ENCODE measurements at regions not wholly inside any gene's neighbourhood (a gene's known extent, or its start where the extent isn't known, plus 50 kb on each side); places are given as distances from the start of the nearest gene placed in this dataset.

GRCh38 chr13:103983948-103984347 is 917.7 kb upstream of the SLC10A2 start:
- no peak for TF ChIP-seq ZNF274 (IDR thresholded peaks at IDR 0.05; ENCODE audit: low read depth, low read length)
- no peak overlapping the region for H3K4me3 ChIP-seq (ENCODE audit: low read length)

DNA sequence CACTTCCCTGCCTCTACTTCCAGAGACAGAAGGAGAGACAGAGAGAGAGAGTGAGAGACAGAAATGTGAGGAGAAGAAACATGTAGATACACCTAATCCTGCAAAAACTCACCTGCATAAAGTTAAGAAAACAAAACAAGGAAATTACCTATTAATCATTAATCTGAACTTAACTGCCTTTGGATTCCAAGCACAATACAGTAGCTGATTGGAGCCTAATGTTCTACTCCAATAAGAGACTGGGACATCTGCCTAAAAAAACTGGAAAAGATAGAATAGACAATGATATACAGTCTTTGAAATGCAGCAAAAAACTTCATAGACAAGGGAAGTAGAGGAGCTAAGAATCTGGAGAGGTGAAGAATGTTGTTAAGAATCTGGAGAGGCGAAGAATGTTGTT is 910.2 kb upstream of the SLC10A2 start:
- no peak for TF ChIP-seq ZNF274 (IDR thresholded peaks at IDR 0.05; ENCODE audit: low read depth, low read length)

GRCh38 chr13:103973740-103974139 is 907.5 kb upstream of the SLC10A2 start:
- no peak overlapping the region for H3K4me3 ChIP-seq (ENCODE audit: low read length)
- no peak for TF ChIP-seq ZNF274 (IDR thresholded peaks at IDR 0.05; ENCODE audit: low read depth, low read length)

More for the DNA sequence above, 910.2 kb upstream of the SLC10A2 start:
- H3K4me3 ChIP-seq (ENCODE audit: low read length): no peak overlapping the region

GRCh38 chr13:103969520-103970050 is 903.4 kb upstream of the SLC10A2 start:
- H3K4me3 ChIP-seq (ENCODE audit: low read length): no peak overlapping the region
- no peak for TF ChIP-seq ZNF274 (IDR thresholded peaks at IDR 0.05; ENCODE audit: low read depth, low read length)

GRCh38 chr13:103965506-103966243 is 899.5 kb upstream of the SLC10A2 start:
- no peak for TF ChIP-seq ZNF274 (IDR thresholded peaks at IDR 0.05; ENCODE audit: low read depth, low read length)
- H3K4me3 ChIP-seq (ENCODE audit: low read length): no peak overlapping the region

DNA sequence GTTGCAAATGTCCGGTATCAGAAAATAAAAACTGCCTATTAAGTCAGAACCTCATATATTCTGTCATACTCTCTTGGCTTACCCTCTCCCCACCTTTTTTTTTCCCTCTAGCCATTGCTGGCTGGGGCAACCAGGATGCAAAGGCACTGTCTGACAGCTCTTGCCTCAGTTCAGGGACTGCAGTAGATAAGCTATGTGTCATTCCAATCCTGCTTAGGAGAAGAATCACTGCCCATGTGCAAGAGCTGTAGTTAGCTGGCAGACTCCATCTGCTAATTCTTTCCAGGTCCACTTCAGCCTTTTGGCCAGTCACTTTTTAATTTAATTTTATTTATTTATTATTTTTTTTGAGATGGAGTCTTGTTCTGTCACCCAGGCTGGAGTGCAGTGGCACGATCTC is 895.6 kb upstream of the SLC10A2 start:
- no peak for TF ChIP-seq ZNF274 (IDR thresholded peaks at IDR 0.05; ENCODE audit: low read depth, low read length)
- H3K4me3 ChIP-seq (ENCODE audit: low read length): no peak overlapping the region

DNA sequence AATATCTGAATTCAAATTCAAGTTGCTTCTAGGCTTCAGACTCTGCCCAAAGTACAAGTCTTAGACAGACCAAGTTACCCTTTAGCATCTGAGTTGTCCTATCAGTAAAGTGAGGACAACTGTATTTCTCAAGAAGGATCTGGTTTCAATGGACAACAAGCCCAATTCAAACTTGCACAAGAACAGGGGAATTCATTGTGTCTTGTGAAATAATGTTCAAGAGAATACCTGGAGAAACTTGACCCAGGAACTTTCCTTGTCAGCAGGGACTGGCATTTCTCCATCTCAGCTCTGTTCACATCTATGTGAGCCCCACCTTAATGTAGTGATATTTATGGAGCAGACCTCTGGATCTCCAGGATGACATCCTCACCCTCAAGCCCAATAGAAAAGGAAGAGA is 894.9 kb upstream of the SLC10A2 start:
- no peak for TF ChIP-seq ZNF274 (IDR thresholded peaks at IDR 0.05; ENCODE audit: low read depth, low read length)
- no peak overlapping the region for H3K4me3 ChIP-seq (ENCODE audit: low read length)

DNA sequence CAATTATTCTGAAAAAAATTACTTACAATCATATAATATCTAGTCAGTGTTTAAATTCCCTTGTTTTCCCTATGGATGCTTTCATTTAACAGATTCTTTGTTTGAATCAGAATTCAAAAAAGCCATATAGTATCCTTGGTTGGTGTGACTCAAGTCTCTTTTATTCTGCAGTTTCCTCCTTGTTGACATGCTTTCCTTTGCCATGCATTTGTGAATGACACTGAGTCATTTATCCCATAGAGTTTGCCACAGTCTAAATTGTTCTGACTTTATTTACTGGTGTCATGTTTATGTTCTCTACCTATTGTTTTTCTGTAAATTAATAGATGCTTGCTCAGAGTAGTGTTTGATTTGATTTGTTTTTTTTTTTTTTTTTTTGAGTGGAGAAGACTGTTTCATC is 893.8 kb upstream of the SLC10A2 start:
- TF ChIP-seq ZNF274 (IDR thresholded peaks at IDR 0.05; ENCODE audit: low read depth, low read length): no peak
- no peak overlapping the region for H3K4me3 ChIP-seq (ENCODE audit: low read length)

GRCh38 chr13:103958691-103959090 is 892.5 kb upstream of the SLC10A2 start:
- TF ChIP-seq ZNF274 (IDR thresholded peaks at IDR 0.05; ENCODE audit: low read depth, low read length): no peak

GRCh38 chr13:103957939-103958338 is 891.7 kb upstream of the SLC10A2 start:
- no peak overlapping the region for H3K4me3 ChIP-seq (ENCODE audit: low read length)
- TF ChIP-seq ZNF274 (IDR thresholded peaks at IDR 0.05; ENCODE audit: low read depth, low read length): no peak

More at GRCh38 chr13:103958691-103959090, 892.5 kb upstream of the SLC10A2 start:
- H3K4me3 ChIP-seq (ENCODE audit: low read length): no peak overlapping the region

- H3K4me3 ChIP-seq (ENCODE audit: low read length): no peak overlapping the region
- TF ChIP-seq ZNF274 (IDR thresholded peaks at IDR 0.05; ENCODE audit: low read depth, low read length): no peak
Measured at GRCh38 chr13:103953859-103954258, 887.6 kb upstream of the SLC10A2 start.

GRCh38 chr13:103952183-103952582 is 886.0 kb upstream of the SLC10A2 start:
- no peak overlapping the region for H3K4me3 ChIP-seq (ENCODE audit: low read length)
- no peak for TF ChIP-seq ZNF274 (IDR thresholded peaks at IDR 0.05; ENCODE audit: low read depth, low read length)

DNA sequence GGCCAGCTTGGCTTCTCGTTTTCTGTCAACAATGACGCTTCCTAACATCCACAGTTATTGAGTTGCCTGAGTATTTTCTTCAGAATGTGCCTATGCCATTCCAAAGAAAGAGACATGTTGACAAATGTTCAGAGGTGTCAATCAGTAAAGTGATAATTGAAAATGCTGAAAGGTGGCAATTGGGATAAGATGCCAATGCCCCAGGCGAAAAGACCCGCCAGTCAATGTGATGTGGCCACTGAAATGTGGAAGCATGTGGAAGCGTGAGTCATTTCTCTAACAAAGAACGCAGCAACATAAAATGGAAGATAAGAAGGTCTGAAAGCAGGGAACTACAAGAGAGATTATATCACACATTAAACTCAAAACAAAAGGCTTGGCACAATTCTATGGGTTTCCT is 882.2 kb upstream of the SLC10A2 start:
- no peak overlapping the region for H3K4me3 ChIP-seq (ENCODE audit: low read length)
- TF ChIP-seq ZNF274 (IDR thresholded peaks at IDR 0.05; ENCODE audit: low read depth, low read length): no peak

DNA sequence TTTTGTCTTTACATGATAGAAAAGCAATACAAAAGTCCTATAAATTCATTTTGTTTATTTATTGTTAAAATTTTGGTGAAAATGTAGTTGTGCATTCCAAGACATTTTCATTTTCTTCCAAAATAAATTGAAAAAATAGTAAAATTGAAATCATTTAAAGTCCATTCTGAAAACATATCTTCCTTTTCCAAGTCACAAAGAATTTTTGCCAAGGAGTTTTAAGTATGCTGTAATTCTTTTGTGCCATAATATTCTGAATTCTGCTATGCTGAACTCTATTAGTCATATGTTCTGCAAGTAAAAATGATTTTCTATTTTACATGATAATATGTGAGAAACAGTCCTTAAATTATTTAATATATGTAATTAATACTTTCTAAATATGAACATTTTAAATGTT is 879.6 kb upstream of the SLC10A2 start:
- TF ChIP-seq ZNF274 (IDR thresholded peaks at IDR 0.05; ENCODE audit: low read depth, low read length): no peak
- no peak overlapping the region for H3K4me3 ChIP-seq (ENCODE audit: low read length)

GRCh38 chr13:103941506-103942140 is 875.4 kb upstream of the SLC10A2 start:
- TF ChIP-seq ZNF274 (IDR thresholded peaks at IDR 0.05; ENCODE audit: low read depth, low read length): no peak
- H3K4me3 ChIP-seq (ENCODE audit: low read length): no peak overlapping the region

All from GM08714 (cell line).